GM18505 (cell line): ENCODE measurements at regions not wholly inside any gene's neighbourhood (a gene's known extent, or its start where the extent isn't known, plus 50 kb on each side); places are given as distances from the start of the nearest gene placed in this dataset.

Source experiments
- ATAC-seq: cut with Tn5 transposase; IDR thresholded peaks from one replicate; pipeline ENCODE4 v1.9.1; 2021; ENCODE audit not compliant: unreplicated experiment
- POLR2A ChIP-seq: IDR thresholded peaks from 4 replicates; pipeline ENCODE4 v1.6.1; 2011; ENCODE audit warnings: borderline replicate concordance; ENCODE audit not compliant: insufficient read depth, insufficient read length; ENCODE audit errors: extremely low read depth

DNA sequence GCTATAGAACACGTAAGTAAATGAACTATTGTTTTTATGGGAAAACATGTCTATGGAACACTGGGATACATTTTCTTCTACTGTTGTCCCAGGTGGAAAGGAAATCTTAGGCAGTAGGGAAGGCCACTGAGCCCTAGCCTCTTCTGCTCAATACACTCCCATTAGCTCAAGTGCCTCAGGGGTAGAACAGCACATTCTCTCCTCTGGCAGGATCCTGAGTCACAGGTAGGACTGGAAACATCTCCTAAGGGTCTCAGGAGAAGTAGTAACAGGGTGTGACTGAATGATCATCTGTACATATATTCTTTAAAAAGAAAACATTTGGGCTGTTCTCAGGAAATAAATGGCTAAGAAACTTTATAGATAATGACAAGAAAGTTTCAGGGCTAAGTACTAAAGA is 175.6 kb upstream of the ESRRG start:
- no peak for ATAC-seq
- TF ChIP-seq POLR2A, result no peak

DNA sequence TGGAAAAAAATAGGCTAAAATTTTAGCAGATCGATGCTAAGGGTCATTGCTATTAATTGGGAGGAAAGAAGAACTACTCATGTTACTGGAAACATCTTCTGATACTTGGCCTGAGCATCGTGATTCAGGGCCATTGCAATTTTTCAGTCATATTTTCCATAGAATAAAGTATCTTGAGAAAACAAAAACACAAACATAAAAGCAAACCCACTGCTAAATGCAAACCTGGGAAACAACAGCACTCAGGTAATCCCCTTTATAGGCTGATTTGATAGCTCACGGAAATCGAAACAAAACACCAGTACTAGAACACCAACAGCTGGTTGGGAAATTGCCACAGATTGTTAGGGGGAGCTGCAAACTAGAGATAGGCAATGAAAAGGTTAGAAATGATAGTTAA is 172.9 kb upstream of the ESRRG start:
- no peak for TF ChIP-seq POLR2A
- ATAC-seq, result no peak

DNA sequence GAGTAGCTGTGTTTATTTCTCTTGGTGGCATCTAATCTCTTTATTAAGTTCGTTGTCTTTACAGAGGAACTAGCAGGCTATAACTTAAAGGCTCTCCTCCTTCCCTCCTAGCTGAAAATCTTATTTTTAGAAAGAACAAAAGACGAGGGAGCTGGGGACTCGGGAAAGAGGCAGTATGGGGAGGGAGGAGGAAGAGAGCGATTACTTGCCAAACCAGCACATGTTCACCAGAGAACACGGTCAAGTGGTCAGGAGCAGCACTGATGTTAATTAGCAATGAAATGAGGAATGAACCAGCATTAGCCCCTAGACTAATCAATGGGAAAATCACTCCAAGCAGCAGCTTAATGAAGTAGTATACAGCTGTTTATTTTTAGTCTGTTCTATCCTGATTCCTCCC is 171.3 kb upstream of the ESRRG start:
- ATAC-seq, result no peak

DNA sequence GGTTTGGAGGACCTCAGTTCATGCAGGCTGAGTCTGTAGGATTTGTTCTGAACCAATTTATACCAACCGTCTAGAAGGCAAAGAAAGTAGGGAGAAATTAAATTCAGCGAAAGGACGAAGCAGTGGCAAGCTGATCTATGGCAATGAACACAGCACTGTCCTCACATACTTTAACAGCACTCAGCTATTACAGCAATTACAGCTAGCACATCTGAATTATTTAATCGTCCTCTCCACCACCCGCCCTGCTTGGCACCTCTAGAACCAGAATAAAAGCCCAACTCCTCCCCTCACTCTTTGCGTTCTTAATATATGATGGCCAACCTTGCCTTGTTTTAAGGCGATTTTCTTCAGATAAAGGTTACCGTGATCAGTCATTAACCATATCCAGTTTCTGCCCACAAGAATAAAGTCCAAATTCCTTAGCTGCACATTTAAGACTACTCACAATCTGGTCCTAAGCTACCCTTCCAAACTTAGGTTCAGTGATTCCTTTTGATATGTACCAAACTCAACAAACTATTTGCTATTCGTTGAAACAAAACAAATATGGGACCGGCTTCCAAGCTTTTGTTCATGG is 169.4 kb upstream of the ESRRG start:
- no peak for ATAC-seq
- TF ChIP-seq POLR2A, result no peak

More for the DNA sequence above, 171.3 kb upstream of the ESRRG start:
- TF ChIP-seq POLR2A, result no peak

DNA sequence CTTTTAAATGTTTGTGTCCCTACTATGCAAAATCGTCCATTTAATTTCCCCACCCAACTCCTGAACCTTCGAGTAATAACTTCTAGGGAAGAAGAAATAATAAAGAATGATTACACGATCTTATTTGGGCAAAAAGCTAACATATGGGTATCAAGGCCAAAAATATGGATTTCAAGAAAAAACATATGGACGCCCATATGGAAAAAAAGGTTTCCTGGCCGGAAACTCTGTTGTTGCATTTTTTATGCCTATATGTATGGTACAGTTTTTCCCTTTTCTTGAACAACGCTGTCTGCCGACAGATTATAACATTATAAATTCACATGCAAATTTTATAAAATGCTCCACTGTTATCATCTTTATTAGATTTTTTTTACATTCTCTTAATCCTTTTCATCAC is 167.6 kb upstream of the ESRRG start:
- no peak for TF ChIP-seq POLR2A
- ATAC-seq, result no peak

DNA sequence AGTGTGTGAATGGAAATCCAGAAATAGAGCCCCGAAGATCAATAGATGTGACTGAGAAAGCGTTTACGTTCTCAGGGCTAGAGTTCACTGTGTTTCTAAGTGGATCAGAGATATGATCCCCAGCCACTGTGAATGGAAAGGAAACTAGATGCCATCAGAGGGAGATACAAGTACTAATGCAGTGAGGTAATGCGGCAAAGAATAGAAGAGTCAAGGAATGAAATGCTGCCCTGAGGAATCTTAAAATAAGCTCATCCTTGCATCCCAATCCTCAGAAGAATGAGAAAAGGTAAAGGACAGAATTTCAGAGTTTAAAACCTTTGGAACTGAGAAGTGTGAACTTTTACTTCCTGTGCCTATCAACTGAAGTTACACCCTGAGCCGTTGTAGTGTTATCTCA is 165.5 kb upstream of the ESRRG start:
- ATAC-seq, result no peak
- no peak for TF ChIP-seq POLR2A

DNA sequence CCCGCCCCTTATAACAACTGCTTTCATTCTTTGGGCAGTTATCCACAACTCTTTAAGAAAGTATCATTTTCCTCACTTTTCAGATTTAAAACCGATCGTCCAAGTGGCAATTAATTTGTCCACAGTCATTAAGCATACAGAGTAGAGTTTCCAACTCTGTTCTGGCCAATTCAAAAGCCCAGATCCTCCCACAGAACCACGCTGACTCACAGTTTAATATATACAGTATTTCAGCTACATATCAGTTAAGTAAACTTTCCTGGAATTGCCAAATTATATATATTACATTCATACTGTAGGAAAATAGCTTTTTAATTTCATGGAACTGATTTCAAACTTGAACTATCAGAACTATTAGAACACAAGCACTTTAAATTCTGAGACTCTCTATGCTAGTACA is 163.8 kb upstream of the ESRRG start:
- ATAC-seq, result no peak

DNA sequence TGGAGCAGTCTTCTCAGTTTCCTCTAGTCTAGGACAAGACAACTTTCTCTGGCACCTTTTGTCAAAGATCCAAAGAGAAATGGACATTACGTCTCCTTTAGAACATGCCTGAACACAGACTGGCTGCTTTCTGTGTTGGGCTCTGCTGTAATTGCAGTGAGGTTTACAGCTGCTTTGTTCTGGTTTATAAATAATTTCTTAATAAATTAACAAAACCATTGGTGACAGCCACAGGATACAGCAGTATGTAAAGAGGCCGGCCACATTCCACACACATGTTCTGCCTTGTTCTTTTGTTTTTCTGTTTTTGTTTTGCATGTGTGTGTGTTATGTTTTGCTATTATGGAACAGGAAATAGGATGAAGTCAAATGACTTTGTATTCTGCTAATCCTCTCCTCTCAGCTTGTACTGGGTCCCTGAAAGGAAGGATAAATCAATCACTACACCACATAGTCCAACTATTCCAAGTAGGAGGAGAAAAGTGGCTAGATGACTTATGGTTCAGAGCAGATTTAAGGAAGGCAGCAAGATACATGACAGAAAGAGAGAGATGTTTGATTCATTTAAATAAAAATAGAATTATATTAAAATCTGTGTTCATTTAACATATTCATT is 161.5 kb upstream of the ESRRG start:
- no peak for ATAC-seq
- TF ChIP-seq POLR2A, result no peak

More for the DNA sequence above, 163.8 kb upstream of the ESRRG start:
- no peak for TF ChIP-seq POLR2A

DNA sequence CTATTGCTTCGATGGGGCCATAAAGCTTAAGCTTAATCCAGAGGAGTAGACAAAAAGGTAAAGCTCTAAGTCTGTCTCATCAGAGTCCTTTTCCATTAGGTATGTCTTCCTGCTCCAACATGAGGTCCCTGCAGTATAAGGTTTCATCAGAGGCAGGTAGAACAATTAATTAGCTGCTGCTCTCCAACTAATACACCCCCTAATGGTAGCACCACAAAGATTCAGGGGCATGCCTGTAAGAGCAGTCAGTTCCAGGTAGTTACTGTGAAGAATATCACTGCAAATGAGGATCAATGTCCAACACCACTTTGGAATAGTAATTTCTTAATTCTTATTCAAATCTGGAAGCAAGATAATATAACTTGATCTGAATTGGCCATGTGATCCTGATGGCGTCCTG is 160.3 kb upstream of the ESRRG start:
- no peak for TF ChIP-seq POLR2A
- ATAC-seq, result no peak

DNA sequence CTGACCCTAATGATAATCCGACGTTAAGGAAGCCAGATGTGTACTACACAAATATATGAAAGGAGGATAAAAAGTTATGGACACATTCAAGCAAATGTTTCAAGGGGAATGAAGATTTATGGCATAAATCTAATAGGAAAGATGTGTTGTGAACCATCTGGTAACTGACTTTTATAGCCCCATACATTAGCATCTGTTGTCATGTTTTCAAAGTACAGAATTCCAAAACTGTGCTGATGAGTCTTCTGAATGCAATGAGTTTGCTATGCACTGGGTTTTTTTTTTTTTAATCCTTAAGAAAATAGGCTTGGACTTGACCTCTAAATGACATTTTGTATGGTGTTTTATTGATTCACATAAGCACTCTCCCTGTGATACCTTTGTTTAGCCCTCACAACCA is 158.5 kb upstream of the ESRRG start:
- ATAC-seq, result no peak
- TF ChIP-seq POLR2A, result no peak

DNA sequence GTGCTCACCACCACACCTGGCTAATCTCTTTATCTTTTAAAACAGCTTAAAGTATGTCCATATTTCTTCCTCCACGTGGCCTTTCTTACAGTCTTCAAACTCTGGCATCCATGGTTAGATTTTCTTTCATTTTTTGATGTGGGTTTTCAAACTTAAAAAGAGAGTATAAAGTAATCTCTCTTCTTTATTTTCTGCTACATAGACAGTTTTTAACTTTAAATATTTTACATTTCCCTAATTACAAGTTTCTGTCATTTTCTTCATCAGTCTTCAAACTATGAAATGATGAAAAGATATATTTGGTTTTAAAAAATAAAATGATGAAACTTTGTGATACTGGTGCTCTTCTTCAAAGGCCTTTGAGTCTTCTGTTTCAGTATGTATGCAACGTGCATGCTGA is 143.5 kb upstream of the ESRRG start:
- no peak for TF ChIP-seq POLR2A
- no peak for ATAC-seq

DNA sequence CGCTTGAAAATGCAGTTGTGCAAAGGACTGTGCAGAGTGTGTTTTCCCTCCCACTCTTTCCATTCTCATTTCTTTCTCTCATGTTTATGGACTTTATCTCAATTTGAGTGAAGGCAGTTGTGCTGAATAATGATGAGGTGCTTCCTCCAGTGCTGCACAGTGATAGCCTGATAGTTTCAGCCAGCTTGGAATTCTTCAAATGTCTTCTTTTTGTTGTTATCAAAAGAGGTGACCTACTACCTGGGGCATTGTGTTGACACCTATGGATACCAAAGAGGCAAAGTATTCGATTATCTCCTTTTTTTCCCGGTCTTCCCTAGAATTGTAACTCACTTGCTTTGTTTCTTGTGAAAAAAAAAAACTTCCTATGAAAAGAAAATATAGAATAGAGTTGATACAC is 132.6 kb upstream of the ESRRG start:
- no peak for ATAC-seq
- no peak for TF ChIP-seq POLR2A

DNA sequence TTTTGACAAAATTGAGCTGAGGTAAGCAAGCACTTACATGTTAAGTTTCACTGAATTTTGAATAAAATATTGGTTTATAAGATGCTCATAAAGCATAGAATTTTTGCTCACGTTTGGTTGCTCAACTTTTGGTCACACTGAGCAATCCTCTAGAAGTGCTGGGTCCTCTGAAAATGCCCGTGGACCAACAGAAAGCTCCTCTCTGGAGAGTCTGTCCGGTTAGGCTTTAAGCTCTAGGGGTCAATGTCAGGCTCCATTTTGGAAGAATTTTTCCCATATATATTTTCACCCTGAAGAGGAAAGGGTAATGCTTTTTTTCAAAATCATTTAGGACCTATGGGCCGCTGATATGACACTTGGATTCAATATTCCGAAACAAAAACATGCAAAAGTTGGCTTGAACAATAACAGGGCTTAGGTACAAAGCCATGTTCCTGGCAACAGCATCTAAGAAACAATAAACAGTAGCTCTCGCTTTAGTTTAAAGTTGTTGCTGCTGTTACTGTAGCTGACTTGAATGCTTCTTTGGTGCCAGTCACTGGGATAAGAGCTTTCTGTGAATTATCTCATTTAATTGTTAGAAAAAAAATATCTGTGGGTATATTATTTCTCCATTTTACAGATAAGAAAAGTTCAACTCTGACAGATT is 131.7 kb upstream of the ESRRG start:
- TF ChIP-seq POLR2A, result no peak

DNA sequence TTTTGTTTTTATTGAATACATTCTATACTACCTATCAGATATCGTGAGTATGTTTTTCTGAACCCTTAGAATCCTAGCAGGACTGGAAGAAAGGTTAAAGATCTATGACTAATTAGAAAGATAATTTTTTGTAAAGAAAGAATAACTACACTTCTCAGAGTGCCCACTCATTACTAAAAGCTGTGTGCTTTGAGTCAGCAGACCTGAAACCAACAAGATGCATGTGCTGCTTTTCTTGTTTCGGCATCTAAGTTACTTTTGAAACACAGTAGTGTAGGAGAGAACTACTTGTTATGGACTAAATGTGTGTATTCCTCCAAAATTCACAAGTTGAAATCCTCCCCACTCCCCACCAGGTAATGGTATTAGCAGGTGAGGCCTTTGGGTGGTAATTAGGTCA is 127.8 kb upstream of the ESRRG start:
- TF ChIP-seq POLR2A, result no peak
- ATAC-seq, result no peak

More for the DNA sequence above, 131.7 kb upstream of the ESRRG start:
- no peak for ATAC-seq
